Uterus (tissue), 2 donors: ENCODE measurements at regions not wholly inside any gene's neighbourhood (a gene's known extent, or its start where the extent isn't known, plus 50 kb on each side); places are given as distances from the start of the nearest gene placed in this dataset.

ENCODE experiments used
- CTCF ChIP-seq, 4 experiments: fragments of 200-600 bp in 2 of 4; fragments of 450-650 bp in 2 of 4; sonication (generic) in 2 of 4; IDR thresholded peaks; one replicate each; pipeline ENCODE4 v1.5.1; 2016 to 2019; ENCODE audit warnings: antibody characterized with exemption in 4 of 4, mild to moderate bottlenecking in 2 of 4, moderate library complexity in 1 of 4
- POLR2A ChIP-seq, 2 donors: fragments of 450-650 bp; IDR thresholded peaks; one replicate each; pipeline ENCODE4 v1.6.1; 2016; ENCODE audit warnings: antibody characterized with exemption in 2 of 2, mild to moderate bottlenecking in 1 of 2, moderate library complexity in 1 of 2

- TF ChIP-seq CTCF (IDR thresholded peaks at IDR 0.05) (no peak), POLR2A (IDR thresholded peaks at IDR 0.05) (no peak)
These were observed 119.3 kb upstream of the DKK2 start for GRCh38 chr4:107155366-107155765.
